ENCODE measurements at regions not wholly inside any gene's neighbourhood (a gene's known extent, or its start where the extent isn't known, plus 50 kb on each side); places are given as distances from the start of the nearest gene placed in this dataset.

GRCh38 chr4:98744372-98745150, 86.2 kb upstream of the TSPAN5 start:
- no peak overlapping the region; a peak in 1 of 7 replicates for H3K27ac Mint-ChIP-seq
- peaks cover 2% of the 10 kb centered on the region; the same call in 1 of the 2 replicates for H3K27me3 Mint-ChIP-seq (ENCODE audit: low read depth)
- H3T11ph ChIP-seq (ENCODE audit: low read length), result no peak overlapping the region
- no peak overlapping the region for H3K18ac ChIP-seq (ENCODE audit: insufficient read length, low read depth, low read length)
- DNase-seq, result no peak
- H2AFZ ChIP-seq (ENCODE audit: low read length), result no peak overlapping the region
- no peaks in the 10 kb centered on the region; a peak in 1 of 5 replicates for H3K9me3 Mint-ChIP-seq
- H3K27me3 ChIP-seq (ENCODE audit: insufficient read depth, low read length), result no peaks in the 10 kb centered on the region
- no CpG with 5 or more reads among the region's 4 CpGs for WGBS (ENCODE audit: extremely low coverage, insufficient read length, low lambda C conversion rate)
- H2BK120ac ChIP-seq (ENCODE audit: low read depth, low read length, poor library complexity, severe bottlenecking), result no peak overlapping the region
- H3K9ac ChIP-seq (ENCODE audit: extremely low read depth, insufficient read length, low read length), result no peak overlapping the region
- no peak overlapping the region for H4K91ac ChIP-seq (ENCODE audit: insufficient read length, low read depth, low read length)
- H3K56ac ChIP-seq (ENCODE audit: insufficient read length, low read depth, low read length), result no peak overlapping the region
- no peak overlapping the region for H2AK5ac ChIP-seq (ENCODE audit: insufficient read length, low read length)
- no peak overlapping the region for H3K4ac ChIP-seq (ENCODE audit: low read depth, low read length)
- no peak overlapping the region for H2BK5ac ChIP-seq (ENCODE audit: insufficient read length, low read length)
- no peak overlapping the region for H2BK15ac ChIP-seq (ENCODE audit: low read depth, low read length)
- H3K79me2 ChIP-seq (ENCODE audit: insufficient read depth, low read length), result no peaks in the 10 kb centered on the region
- H3K14ac ChIP-seq (ENCODE audit: insufficient read depth, low read length), result no peak overlapping the region
- H4K5ac ChIP-seq (ENCODE audit: insufficient read length, low read depth, low read length), result no peak overlapping the region
- H3K4me3 Mint-ChIP-seq, result no peak overlapping the region
- no peak overlapping the region for H2BK12ac ChIP-seq (ENCODE audit: insufficient read length, low read depth, low read length)
- no peak overlapping the region for H3K4me2 ChIP-seq (ENCODE audit: insufficient read depth, insufficient read length, low read length)
- H4K8ac ChIP-seq (replicated peaks; ENCODE audit: insufficient read length, low read depth, low read length), result no peak overlapping the region
- no peaks in the 10 kb centered on the region; a peak in 1 of 7 replicates for H3K36me3 Mint-ChIP-seq (ENCODE audit: insufficient read depth in 1 of 3, low read depth in 3 of 3)
- H3K23me2 ChIP-seq (ENCODE audit: insufficient read length, low read depth, low read length, poor library complexity, severe bottlenecking), result no peaks in the 10 kb centered on the region
- H3K23ac ChIP-seq (ENCODE audit: insufficient read length, low read depth, low read length), result no peak overlapping the region
- peaks cover 13 to 17% of the 10 kb centered on the region in 2 experiments for H3K4me1 Mint-ChIP-seq
- H3K79me1 ChIP-seq (ENCODE audit: insufficient read depth, low read depth, low read length, poor library complexity, severe bottlenecking), result no peaks in the 10 kb centered on the region
- H3K4me1 ChIP-seq (ENCODE audit: insufficient read depth, low read length), result no peaks in the 10 kb centered on the region
- no peak overlapping the region for H3K27ac ChIP-seq (ENCODE audit: insufficient read length, low read depth, low read length)
- TF ChIP-seq CTCF (conservative IDR thresholded peaks at IDR 0.05), result no peak
- no peak overlapping the region for H2BK20ac ChIP-seq (ENCODE audit: low read depth, low read length, poor library complexity, severe bottlenecking)
- no peaks in the 10 kb centered on the region for H4K20me1 ChIP-seq (ENCODE audit: control insufficient read depth, insufficient read depth, insufficient read length)
- no peaks in the 10 kb centered on the region for H3K9me3 ChIP-seq (ENCODE audit: control insufficient read depth, low read depth, low read length)

Data from H9 (cell line).